ENCODE measurements at regions not wholly inside any gene's neighbourhood (a gene's known extent, or its start where the extent isn't known, plus 50 kb on each side); places are given as distances from the start of the nearest gene placed in this dataset.
"Not testable (repeated sequence)": the region's sequence is repeated elsewhere in the genome, so short reads cannot be mapped to it uniquely, and the experiment has no call there.

DNA sequence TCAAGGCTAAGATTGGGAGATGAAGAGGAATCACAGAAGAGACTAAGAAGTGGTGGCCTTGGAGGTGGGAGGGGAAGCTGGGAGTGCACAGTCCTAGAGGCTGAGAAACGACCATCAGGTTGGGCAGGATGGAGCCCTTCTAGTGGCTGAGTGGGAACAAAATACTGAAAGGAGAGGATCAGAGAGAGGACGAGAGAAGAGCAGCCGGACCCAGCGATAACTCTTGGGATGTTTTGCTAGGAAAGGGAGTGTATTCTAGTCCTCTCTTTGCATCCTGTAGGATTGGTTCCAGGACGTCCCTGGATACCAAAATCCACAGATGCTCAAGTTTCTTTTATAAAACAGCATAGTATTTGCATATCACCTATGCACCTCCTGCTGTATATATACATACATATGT lies 143.8 kb downstream of the CRLF3 start:
- DNase-seq, result not testable (repeated sequence)

DNA sequence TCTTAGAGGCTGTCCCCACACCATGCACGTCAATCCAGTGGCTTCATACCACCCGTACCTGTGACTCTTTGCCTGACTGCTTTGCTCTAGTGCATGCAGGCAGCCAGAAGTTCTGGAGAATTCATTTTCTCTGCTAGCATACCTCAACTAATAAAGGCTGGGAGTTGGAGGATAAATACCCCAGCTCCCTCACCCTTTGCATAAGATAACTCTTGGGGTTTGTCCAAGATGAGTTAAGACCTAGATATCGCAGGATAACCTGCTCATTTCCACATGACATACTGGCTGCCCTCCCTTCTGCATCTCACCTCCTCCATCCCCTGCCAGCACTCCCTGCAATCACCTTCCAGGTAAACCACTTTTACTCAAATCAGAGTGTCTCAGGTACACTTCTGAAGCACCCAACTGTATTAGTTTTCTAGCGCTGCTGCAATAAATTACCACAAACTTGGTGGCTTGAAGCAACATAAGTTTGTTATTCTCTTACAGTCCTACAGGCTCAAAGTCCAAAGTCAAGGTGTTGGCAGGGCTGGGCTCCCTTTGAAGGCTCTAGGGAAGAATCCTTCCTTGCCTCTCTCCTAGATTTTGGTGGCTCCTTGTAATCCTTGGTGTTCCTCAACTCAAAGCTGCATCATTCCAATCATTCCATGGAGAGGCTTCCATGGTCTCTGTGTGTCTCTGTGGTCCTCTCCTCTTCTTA lies 146.8 kb downstream of the CRLF3 start:
- no peak for DNase-seq

DNA sequence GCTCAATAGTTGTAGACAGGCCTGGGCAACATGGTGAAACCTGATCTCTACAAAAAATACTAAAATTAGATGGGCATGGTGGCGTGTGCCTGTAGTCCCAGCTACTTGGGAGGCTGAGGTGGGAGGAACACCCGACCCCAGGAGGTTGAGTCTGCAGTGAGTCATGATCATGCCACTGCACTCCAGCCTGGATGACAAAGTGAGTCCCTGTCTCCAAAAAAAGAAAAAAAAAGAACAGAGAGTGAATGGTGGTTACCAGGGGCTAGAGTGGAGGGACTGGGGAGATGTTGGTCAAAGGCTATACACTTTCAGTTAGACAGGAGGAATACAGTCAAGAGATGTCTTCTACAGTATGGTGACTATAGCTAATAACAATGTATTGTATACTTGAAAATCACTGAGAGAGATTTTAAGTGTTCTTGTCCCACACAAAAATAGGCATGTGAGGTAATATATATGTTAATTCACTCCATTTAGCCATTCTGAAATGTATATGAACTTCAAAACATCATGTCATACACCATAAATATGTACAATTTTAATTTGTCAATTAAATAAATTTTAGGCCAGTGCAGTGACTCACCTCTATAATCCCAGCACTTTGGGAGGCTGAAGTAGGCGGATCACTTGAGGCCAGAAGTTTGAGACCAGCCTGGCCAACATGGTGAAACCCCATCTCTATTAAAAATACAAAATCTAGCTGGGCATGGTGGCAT lies 148.6 kb downstream of the CRLF3 start:
- not testable (repeated sequence) for DNase-seq

DNA sequence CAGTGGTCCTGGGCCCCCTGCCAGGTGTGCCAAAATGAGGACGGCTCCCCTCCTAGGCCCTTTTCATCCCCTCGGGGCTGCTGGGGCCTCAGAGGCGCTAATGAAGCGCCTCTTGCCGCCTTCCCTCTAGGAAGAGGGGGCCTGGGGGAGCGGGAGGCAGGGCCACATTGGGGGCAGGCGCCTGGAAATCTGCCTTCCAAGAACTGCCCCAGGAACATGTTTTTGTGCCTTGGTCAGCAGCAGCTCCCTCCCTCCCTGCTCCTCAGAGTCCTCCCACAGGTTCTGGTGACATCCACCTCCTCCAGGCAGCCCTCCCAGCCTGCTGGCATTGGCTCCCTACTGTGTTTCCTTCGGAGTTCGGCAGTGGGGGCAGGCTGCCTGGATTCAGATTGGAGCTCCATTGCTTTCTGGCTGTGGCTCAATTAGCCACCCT lies 155.3 kb downstream of the CRLF3 start:
- not testable (repeated sequence) for DNase-seq

DNA sequence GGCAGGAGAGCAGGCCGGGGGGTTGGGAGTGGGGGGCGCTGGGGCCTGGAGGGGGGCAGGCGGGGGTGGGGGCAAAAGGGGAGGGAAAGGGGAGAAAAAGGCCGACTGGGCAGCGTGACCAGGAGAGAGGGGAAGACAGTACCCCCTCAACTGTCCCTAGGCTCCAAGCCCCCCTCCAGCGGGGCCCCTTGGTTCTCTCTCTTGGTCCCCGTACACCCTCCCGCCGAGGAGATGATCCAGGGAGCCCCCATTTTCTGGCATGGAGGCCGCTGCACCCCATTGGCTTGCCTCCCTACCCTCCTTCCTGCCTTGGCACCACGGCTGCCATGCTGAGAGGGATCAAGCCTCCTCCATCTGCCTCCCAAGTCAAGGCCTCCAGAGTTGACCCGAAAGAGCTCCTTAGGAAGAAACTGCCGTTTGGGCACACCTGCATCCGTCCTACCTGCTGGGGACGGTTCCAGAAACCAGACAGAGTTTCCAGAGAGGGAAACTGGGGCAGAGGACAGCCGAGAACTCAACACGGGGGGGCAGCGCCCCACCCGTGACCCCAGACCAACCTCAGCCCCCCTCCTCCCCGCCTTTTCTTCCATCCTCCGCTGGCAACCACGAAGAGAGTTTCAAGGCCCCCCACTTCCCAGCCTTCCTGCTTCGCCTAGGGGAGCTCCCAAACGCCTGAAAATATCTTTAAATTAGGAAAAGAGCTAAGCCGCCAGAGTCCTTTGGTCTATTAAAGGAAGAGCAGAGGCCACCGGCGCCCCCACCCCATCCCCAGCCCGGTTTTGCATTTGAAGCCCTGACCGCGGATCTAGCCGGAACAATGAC lies 155.9 kb downstream of the CRLF3 start:
- not testable (repeated sequence) for DNase-seq

DNA sequence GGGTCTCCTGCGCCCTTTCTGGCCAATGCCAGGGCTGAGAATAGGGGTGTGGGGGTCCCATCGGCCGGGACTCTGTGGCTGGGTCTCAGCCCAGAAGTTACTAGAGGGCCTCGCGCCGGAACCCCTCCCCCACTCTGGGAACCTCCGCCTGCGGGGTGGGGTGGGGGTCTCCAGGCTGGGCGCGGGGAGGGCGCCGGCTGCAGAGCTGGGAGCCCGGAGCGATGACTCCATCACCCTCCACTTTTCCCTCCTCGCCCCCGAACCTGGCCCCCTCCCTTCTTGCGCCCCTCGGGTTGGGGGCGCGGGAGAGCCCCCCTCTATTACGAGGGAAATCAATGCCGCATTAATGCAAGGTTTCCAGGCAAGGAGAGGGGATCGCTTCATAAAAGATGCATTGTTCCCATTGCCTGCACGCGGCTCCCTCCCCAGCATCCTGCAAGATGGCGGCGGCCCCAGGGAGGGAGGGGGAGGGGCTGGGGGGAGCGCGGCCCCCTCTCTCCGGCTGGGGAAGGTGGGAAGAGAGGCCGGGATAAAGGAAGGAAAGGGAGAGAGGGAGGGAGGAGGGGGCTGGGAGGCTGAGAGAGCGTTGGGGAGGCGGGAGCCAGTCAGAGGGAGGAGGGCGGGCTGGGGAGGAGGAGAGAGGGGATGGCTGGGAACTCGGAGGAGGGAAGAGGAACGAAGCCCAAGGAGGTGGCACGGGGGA lies 156.7 kb downstream of the CRLF3 start:
- peak in 1 of 2 donors; percentile 9 for DNase-seq

DNA sequence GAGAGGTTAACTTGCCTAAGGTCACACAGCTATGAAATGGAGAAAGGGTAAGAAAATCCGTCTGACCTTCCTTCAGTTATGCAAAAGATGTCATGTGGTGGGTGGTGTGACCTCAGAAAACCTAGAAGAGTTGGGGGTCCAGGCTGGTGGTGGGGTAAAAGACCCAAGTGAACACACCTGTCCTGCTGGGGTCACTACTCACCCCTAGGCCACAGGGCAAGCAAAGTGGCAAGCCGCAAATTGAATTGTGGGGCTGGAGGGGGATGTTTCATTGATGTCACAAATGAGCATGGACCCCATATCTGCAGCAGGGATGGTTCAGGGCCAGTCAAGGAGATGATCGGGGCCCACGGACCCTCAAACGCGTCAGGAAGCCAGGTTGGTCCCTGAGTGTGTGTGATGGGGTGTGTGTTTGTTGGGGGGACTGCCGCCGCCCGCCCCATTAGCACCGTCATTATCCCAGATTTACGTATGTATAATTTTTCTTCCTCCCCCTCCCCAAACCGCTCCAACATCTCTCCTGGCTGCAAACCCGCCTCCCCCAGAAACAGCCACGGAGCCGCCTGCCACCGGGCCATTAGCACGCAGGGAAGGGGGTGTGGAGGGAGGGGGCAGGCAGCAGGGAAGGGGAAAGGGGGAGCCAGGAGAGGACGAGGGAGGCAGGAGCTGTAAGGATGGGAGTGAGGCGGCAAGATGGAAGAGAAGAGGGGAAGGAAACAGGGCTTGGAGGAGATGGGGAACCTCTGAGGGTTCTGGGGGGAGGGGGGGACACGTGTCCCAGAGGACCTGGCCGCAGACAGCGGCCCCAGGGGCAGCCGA lies 157.4 kb downstream of the CRLF3 start:
- DNase-seq, result not testable (repeated sequence)

DNA sequence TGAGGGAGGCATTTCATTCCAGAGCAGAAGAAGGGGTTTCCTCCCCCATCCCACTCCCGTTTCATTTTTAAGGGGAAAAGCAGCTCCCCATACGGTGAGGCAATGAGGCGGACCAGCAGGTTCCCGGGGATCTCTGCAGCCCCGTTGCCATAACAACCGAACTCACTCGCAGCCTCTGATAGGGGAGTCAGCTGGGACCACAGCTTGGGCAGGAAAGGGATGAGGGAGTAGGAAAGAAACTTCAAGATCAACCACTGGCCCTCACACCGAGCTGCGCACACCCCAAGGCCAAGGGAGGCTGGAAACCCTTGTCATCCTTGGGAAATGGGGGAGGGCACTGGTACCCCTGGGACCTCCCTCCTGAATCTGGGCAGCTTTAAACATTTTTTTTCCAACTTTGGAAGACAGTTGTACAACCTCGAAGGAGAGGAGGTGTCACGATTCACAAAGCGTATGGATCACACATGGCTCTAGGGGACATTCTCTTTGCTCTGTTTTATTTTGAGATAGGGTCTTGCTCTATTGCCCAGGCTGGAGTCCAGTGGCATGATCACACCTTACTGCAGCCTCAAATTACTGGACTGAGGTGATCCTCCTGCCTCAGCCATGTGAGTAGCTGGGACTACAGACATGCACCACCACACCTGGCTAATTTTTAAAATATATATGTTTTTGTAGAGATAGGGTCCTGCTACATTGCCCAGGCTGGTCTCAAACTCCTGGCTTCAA lies 160.6 kb downstream of the CRLF3 start:
- DNase-seq, result not testable (repeated sequence)

DNA sequence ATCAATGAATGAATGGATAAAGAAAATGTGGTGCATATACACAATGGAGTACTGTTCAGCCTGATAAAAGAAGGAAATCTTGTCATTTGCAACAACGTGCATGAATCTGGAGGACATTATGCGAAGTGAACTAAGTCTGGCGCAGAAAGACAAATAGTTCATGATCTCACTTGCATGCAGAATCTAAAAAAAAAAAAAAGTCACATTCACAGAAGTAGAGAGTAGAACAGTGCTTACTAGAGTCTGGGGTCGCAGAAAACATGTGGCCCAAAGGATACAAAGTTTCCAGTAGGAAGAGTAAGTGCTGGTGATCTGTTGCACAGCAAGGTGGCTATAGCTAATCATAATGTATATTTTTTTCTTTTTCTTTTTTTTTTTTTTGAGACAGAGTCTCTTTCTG lies 167.3 kb downstream of the CRLF3 start:
- not testable (repeated sequence) for DNase-seq

DNA sequence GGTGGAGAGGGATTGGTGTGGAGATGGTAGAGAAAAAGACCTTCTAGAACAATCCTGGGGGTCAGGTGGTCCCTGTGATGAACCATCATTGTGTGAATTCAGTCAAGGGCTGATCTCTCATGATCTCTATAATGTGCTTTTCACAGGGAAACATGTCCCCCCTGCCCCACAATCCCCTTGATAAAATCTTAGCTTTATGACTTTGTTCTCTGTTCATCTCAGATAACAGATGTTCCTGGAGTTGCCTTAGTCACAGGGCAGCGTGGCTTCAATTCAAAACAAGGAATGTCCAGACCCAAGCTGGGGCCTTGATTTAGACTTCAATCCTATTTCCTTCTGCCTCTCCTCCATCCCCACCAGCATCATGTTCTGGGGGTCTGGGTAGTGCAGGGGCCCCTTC lies 171.5 kb downstream of the CRLF3 start:
- not testable (repeated sequence) for DNase-seq

DNA sequence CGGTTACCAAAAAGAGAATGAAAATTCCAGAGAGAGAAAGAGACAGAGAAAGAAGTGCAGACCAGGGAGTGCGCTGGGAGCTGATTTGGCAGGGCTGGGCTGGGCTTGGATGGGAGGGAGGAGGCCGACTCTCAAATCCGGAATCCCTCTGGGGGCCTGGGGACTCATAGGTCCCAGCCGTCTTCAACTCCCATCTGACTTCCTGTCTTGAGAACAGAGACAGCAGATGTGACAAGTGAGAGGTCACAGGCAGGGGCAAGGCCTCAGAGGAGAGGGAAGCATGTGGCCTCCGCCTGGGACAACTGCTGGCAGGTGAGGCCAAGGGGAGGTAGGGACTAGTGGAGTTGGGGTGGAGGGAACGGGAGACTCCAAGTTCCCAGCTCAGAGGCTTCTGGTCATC lies 172.9 kb downstream of the GOSR1 start:
- DNase-seq, result not testable (repeated sequence)

DNA sequence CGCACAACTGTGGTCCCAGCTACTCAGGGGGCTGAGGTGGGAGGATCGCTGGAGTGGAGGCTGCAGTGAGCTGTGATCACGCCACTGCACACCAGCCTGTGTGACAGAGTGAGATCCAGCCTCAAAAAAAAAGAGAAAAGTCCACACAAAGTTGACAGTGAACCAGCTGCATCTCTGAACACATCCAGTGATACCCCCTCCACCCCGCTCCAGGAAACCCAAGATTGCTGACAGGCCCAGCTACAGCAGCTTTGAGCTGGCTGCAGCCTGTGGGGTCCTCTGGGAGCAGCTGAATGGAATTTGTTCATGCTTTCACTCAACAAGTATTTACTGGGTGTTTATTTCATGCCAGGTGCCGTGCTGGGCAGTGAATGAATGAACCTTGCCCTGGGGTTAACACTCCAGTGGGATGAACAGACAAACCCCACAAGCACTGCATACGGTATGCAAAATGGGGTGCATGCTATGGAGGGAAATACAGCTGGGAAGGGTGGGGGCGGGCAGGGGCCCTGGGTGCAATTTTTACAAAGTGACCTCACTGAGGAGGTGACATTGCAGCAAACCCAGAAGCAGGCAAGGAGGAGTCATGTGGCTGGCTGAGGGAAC lies 170.9 kb downstream of the GOSR1 start:
- DNase-seq, result not testable (repeated sequence)

DNA sequence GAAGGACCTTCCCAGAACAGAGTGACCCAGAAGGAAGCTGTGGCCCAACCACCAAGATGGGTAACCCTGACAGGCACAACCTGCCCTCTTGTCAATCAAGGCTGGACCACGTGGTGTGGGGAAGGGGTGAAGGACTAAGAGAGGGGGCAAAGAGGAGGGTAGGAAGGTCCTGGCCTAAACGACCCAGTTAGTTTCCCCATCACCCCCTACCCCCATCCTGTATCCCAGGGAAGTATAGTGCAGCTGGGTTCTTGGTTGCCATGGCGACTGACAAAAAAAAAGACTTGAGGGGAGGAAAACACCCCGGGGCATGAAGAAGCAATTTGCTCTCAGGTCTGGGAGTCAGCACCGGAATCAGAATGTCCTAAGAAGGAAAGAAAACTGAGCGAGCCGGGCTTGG lies 168.7 kb downstream of the GOSR1 start:
- not testable (repeated sequence) for DNase-seq

DNA sequence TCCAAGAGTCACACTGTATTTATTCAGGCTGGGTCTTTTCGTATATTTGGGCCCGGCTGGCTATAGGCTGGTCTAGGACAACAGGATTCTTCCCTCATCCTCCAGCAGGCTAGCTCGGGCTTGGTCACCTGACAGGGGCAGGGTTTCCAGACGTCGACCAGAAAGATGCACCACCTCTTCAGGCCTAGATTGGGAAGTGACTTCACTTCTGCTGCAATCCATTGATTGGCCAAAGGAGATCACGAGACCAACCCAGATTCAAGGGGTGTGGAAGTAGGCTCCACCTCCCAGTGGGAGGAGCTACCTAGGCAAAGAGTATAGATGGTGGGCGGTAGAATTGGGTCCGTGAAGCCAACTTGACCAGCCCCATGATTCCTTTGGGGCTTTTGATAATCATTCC lies 167.5 kb downstream of the GOSR1 start:
- not testable (repeated sequence) for DNase-seq

DNA sequence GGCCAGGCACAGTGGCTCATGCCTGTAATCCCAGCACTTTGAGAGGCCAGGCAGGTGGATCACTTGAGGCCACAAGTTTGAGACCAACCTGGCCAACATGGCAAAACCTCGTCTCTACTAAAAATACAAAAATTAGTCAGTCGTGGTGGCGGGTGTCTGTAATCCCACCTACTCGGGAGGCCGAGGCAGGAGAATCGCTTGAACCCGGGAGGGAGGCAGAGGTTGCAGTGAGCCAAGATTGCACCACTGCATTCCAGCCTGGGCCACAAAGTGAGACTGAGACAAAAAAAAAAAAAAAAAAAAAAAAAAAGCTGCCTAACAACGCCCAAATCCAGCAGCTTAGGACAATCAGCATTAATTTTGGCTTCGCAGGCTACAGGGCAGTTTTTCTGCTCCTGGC lies 167.1 kb downstream of the GOSR1 start:
- not testable (repeated sequence) for DNase-seq

DNA sequence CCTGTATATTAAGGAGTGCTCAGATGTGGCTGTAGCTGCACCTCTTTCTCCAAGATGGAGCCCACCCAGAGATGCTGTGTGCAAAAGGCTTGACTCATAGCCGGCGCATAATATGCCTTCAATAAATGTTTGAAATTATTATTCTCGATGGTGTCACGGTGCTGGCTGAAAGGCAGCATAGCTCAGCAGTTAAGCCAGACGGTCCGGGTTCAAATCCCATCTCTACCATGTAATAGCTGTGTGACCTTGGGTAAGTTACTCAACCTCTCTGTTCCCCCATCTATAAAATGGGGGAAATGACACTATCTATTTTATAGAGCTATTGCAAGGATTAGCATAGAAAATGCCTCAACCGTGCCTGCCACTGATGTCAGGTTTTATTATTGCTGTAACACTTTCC lies 164.2 kb downstream of the GOSR1 start:
- not testable (repeated sequence) for DNase-seq

DNA sequence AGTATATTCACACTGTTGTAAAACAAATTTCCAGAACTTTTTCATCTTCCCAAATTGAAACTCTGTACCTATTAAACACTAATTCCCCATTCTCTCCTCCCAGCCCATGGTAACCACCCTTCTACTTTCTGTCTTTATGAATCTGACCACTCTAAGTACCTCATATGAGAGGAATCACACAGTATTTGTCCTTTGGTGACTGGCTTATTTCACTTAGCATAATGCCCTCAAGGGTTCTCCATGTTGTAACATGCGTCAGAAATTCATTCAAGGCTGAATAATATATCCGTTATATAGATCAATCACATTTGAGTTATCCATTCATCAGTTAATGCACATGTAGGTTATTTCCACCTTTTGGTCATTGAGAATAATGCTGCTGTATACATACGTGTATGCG lies 162.2 kb downstream of the GOSR1 start:
- not testable (repeated sequence) for DNase-seq

DNA sequence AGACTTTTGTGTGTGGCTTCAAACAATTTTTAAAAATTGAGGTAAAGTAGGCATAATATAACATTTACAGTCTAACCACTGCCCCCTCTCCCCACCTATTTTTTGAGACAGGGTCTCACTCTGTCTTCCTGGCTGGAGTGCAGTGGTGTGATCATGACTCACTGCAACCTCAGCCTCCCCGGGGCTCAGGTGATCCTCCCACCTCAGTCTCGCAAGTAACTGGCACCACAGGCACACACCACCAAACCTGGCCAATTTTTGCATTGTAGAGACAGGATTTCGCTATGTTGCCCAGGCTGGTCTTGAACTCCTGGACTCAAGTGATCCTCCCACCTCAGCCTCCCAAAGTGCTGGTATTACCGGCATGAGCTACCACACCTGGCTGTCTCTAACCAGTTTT lies 161.8 kb downstream of the GOSR1 start:
- DNase-seq, result not testable (repeated sequence)

DNA sequence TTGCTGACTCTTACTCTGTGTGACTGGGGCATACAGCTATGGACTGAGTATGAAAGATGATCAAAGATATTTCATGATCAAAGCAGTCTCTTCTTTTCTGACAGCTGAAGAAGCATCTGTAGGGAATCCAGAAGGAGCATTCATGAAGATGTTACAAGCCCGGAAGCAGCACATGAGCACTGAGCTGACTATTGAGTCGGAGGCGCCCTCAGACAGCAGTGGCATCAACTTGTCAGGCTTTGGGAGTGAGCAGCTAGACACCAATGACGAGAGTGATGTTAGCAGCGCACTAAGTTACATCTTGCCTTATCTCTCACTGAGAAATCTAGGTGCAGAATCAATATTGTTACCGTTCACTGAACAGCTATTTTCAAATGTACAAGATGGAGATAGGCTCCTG lies 154.4 kb downstream of the GOSR1 start:
- not testable (repeated sequence) for DNase-seq

DNA sequence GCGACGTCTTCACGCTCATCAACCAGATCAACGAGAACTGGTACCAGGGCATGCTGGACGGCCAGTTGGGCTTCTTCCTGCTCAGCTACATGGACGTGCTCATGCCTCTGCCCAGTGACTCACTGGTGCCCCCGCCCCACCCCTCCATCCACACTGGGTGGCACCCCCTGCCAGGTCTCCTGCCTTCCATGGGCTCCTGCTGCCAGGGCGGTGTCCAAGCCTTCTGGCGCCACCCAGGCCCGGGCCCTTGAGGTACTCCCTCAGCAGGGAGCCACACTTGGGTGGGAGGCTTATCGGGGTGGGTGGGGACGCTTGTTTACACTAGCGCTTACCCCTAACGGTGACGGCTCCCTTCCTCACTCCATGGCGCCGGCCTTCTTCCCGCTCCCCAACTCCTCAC lies 148.2 kb downstream of the GOSR1 start:
- not testable (repeated sequence) for DNase-seq

DNA sequence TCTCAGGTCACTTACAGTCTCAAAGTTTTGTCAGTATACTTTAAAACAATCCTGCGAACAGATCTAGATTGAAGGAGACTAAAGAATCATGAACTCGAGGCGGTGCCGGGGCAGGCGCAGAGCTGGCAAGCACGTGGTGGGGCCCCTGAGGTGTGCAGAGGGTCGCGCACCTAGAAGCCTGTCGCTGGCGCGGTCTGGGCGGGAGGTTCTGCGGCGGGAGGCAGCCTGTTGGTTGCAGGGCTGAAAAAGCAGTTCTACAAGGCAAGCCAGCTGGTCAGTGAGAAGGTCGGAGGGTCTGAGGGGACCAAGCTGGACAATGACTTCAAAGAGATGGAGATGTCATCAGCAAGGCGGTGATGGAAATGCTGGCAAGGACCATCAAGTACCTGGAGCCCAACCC lies 147.0 kb downstream of the GOSR1 start:
- DNase-seq, result not testable (repeated sequence)
